ENCODE measurements at regions not wholly inside any gene's neighbourhood (a gene's known extent, or its start where the extent isn't known, plus 50 kb on each side); places are given as distances from the start of the nearest gene placed in this dataset.
A peak's percentile ranks its signal among the peaks of the same experiment; 100 is the strongest.

GRCh38 chr1:95467036-95467435, 233.0 kb downstream of the RWDD3 start:
- FAIRE-seq (no peak), ATAC-seq (no peak), DNase-seq (ENCODE audit: low spot score) (no peak)
- Histone ChIP-seq H3K79me2 (ENCODE audit: insufficient read depth, low read length) (no peaks in the 10 kb centered on the region), H4K20me1 (ENCODE audit: insufficient read depth, low read length) (no peaks in the 10 kb centered on the region), H3K9me3 (ENCODE audit: low read length) (no peaks in the 10 kb centered on the region), H3K27me3 (ENCODE audit: control insufficient read depth in 1 of 2, insufficient read depth in 2 of 2, low read length in 2 of 2) (no peaks in the 10 kb centered on the region), H3K27ac (ENCODE audit: extremely low read length, insufficient read depth, low read length) (no peak overlapping the region), H3K4me3 (replicated peaks in 1 of 3; ENCODE audit: insufficient read depth in 1 of 3, low read depth in 2 of 3, low read length in 3 of 3) (no peak overlapping the region), H3K4me2 (ENCODE audit: low read depth, low read length) (no peak overlapping the region), H3K4me1 (ENCODE audit: insufficient read depth, low read length) (no peaks in the 10 kb centered on the region), H2AFZ (ENCODE audit: low read length) (no peak overlapping the region), H3K36me3 (replicated peaks in 1 of 2; ENCODE audit: control insufficient read depth in 1 of 2, insufficient read depth in 2 of 2, low read length in 2 of 2) (no peaks in the 10 kb centered on the region), H3K9ac (ENCODE audit: insufficient read depth, low read depth, low read length) (no peak overlapping the region)
- in situ Hi-C loops (cut with HindIII; ENCODE audit: extremely low pct_ligation_motif_present, low pct_unique_long_range_greater_than_20kb) = no loop called here
- 0% methylated on average over 1 of the region's 1 CpG for WGBS (ENCODE audit: low lambda C conversion rate)
- ChIA-PET POLR2A (no interaction called here), CTCF (ENCODE audit: low intra/inter-chr PET ratio, low total read pairs) (no interaction called here)
- TF ChIP-seq CTCF (CRISPR knock-in tag; IDR thresholded peaks at IDR 0.05) (0 out of 2 replicates have a peak, but pooled peaks have one; percentile 6), STAG1 (CRISPR knock-in tag; IDR thresholded peaks at IDR 0.05) (peak; percentile 38), FLYWCH1 (CRISPR knock-in tag; IDR thresholded peaks at IDR 0.05) (no peak), MED8 (CRISPR knock-in tag; IDR thresholded peaks at IDR 0.05; ENCODE audit: insufficient replicate concordance) (no peak), TIGD3 (CRISPR knock-in tag; IDR thresholded peaks at IDR 0.05; ENCODE audit: borderline replicate concordance) (no peak)
- intact Hi-C loops (cut with micrococcal nuclease; ENCODE audit: unreplicated experiment) = loop anchor here (2.0 kb wide), 1 partner anchor 158 kb away; no protein-coding TSS in a partner anchor
- no TSS peak for BruUV-seq (replicated peaks)
